ENCODE measurements at regions not wholly inside any gene's neighbourhood (a gene's known extent, or its start where the extent isn't known, plus 50 kb on each side); places are given as distances from the start of the nearest gene placed in this dataset.

DNA sequence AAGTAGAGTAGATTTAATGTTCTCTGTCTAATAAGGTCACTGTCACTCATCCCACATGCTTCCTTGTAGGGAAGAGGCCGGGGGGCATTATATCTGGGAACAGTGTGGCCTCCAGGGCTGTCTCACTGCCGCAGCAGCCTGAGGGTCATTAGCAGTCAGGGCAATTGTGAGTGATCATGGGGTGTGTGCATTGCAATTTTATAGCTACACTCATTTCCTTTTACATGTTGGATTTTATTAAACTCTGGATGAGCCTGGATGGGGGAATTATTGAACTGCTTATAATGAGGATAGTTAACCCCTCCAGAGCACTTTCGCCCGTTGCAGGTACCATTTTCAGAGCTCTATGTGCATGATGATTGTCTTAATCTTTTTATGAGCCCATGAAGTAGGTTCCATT, 60.9 kb upstream of the DISP3 start:
- Histone ChIP-seq H3K27me3 (ENCODE audit: control insufficient read depth, insufficient read depth, low read length) (no peaks in the 10 kb centered on the region), H3K36me3 (ENCODE audit: control insufficient read depth in 2 of 3, insufficient read depth in 3 of 3, low read length in 3 of 3) (no peaks in the 10 kb centered on the region), H3K27ac (ENCODE audit: low read depth in 2 of 2, low read length in 2 of 2) (no peak overlapping the region), H3K4me1 (ENCODE audit: control insufficient read depth in 2 of 3, insufficient read depth in 2 of 3, low read depth in 1 of 3, low read length in 3 of 3) (no peaks in the 10 kb centered on the region), H3K4me3 (ENCODE audit: low read length in 3 of 3) (no peak overlapping the region), H3K9ac (ENCODE audit: low read length in 3 of 3) (no peak overlapping the region), H3K9me3 (ENCODE audit: control insufficient read depth in 2 of 3, insufficient read depth in 1 of 3, low read length in 3 of 3) (no peaks in the 10 kb centered on the region)
- intact Hi-C loops (cut with DNase I): no loop called here
- DNase-seq (no peak), FAIRE-seq (no peak)
- TF ChIP-seq, protein P1, sequence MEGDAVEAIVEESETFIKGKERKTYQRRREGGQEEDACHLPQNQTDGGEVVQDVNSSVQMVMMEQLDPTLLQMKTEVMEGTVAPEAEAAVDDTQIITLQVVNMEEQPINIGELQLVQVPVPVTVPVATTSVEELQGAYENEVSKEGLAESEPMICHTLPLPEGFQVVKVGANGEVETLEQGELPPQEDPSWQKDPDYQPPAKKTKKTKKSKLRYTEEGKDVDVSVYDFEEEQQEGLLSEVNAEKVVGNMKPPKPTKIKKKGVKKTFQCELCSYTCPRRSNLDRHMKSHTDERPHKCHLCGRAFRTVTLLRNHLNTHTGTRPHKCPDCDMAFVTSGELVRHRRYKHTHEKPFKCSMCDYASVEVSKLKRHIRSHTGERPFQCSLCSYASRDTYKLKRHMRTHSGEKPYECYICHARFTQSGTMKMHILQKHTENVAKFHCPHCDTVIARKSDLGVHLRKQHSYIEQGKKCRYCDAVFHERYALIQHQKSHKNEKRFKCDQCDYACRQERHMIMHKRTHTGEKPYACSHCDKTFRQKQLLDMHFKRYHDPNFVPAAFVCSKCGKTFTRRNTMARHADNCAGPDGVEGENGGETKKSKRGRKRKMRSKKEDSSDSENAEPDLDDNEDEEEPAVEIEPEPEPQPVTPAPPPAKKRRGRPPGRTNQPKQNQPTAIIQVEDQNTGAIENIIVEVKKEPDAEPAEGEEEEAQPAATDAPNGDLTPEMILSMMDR (IDR thresholded peaks at IDR 0.05; ENCODE audit: borderline replicate concordance, extremely low read depth, insufficient read depth): no peak

DNA sequence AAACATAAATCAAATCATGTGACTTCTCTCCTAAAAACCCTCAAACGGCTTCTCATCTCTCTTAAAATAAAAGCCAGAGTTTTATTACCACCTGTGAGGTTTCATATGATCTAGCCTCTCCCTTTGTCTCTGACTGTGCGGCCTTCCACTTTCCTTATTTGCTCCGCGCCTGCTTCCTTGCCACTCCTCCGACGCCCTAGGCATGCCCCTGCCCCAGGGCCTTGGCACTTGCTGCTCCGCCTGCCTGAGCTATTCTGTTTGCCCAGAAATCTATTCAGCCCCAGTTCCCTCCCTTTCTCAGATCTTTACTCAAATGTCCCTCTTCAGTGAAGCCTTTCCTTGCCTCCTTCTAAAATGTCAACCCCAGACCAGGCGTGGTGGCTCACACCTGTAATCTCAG, 57.5 kb upstream of the DISP3 start:
- H3K9ac ChIP-seq (ENCODE audit: low read length in 3 of 3): no peak overlapping the region
- intact Hi-C loops (cut with DNase I): no loop called here
- DNase-seq (no peak), FAIRE-seq (no peak)
- no peak overlapping the region for H3K27ac ChIP-seq (ENCODE audit: low read depth in 2 of 2, low read length in 2 of 2)
- H3K4me3 ChIP-seq (ENCODE audit: low read length in 3 of 3): no peak overlapping the region
- TF ChIP-seq, protein P1 (IDR thresholded peaks at IDR 0.05; ENCODE audit: borderline replicate concordance, extremely low read depth, insufficient read depth): no peak
- no peaks in the 10 kb centered on the region for H3K36me3 ChIP-seq (ENCODE audit: control insufficient read depth in 2 of 3, insufficient read depth in 3 of 3, low read length in 3 of 3)
- no peaks in the 10 kb centered on the region for H3K4me1 ChIP-seq (ENCODE audit: control insufficient read depth in 2 of 3, insufficient read depth in 2 of 3, low read depth in 1 of 3, low read length in 3 of 3)
- no peaks in the 10 kb centered on the region for H3K27me3 ChIP-seq (ENCODE audit: control insufficient read depth, insufficient read depth, low read length)
- H3K9me3 ChIP-seq (ENCODE audit: control insufficient read depth in 2 of 3, insufficient read depth in 1 of 3, low read length in 3 of 3): no peaks in the 10 kb centered on the region

DNA sequence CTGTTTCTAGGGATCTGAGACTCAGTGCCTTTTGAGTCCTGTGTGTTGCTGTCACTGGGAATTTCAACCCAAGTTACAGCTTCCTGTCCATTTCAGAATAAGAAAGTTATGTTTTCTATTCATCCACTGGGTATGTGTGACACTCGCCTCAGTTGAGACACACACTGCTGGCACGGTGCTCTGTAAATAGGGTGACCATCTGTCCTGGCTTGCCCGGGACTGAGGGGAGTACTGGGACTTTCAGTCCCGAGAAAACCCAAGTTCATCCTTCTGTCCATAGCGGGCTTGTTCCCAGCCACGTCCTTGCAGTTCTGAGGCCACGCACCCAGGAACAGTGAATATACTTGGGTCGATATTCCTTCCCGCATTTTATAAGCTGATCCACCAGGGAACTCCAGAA, 56.3 kb upstream of the DISP3 start:
- intact Hi-C loops (cut with DNase I): no loop called here
- no peak overlapping the region for H3K4me3 ChIP-seq (ENCODE audit: low read length in 3 of 3)
- TF ChIP-seq, protein P1 (IDR thresholded peaks at IDR 0.05; ENCODE audit: borderline replicate concordance, extremely low read depth, insufficient read depth): no peak
- H3K27me3 ChIP-seq (ENCODE audit: control insufficient read depth, insufficient read depth, low read length): no peaks in the 10 kb centered on the region
- no peaks in the 10 kb centered on the region for H3K9me3 ChIP-seq (ENCODE audit: control insufficient read depth in 2 of 3, insufficient read depth in 1 of 3, low read length in 3 of 3)
- H3K27ac ChIP-seq (ENCODE audit: low read depth in 2 of 2, low read length in 2 of 2): no peak overlapping the region
- no peaks in the 10 kb centered on the region for H3K4me1 ChIP-seq (ENCODE audit: control insufficient read depth in 2 of 3, insufficient read depth in 2 of 3, low read depth in 1 of 3, low read length in 3 of 3)
- FAIRE-seq: no peak
- DNase-seq: no peak
- no peaks in the 10 kb centered on the region for H3K36me3 ChIP-seq (ENCODE audit: control insufficient read depth in 2 of 3, insufficient read depth in 3 of 3, low read length in 3 of 3)
- no peak overlapping the region for H3K9ac ChIP-seq (ENCODE audit: low read length in 3 of 3)

DNA sequence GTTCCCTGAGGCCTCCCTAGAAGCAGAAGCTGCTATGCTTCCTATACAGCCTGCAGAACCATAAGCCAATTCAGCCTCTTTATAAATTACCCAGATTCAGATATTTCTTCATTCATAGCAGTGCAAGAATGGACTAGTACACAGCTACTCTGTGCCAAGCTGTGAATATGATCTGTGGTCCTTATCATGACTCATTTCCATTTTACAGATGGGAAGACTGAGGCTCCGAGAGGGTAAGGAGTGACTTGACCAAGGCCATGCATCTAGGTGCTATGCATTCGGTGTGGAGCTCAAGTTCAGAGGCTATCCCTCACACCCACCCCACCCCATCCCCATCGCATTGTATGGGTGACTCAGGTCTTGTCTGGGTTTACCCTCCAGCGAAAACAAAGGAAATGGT, 52.3 kb upstream of the DISP3 start:
- no peaks in the 10 kb centered on the region for H3K9me3 ChIP-seq (ENCODE audit: control insufficient read depth in 2 of 3, insufficient read depth in 1 of 3, low read length in 3 of 3)
- no peaks in the 10 kb centered on the region for H3K36me3 ChIP-seq (ENCODE audit: control insufficient read depth in 2 of 3, insufficient read depth in 3 of 3, low read length in 3 of 3)
- intact Hi-C loops (cut with DNase I): no loop called here
- no peak overlapping the region for H3K9ac ChIP-seq (ENCODE audit: low read length in 3 of 3)
- no peaks in the 10 kb centered on the region for H3K4me1 ChIP-seq (ENCODE audit: control insufficient read depth in 2 of 3, insufficient read depth in 2 of 3, low read depth in 1 of 3, low read length in 3 of 3)
- H3K27me3 ChIP-seq (ENCODE audit: control insufficient read depth, insufficient read depth, low read length): no peaks in the 10 kb centered on the region
- TF ChIP-seq, protein P1 (IDR thresholded peaks at IDR 0.05; ENCODE audit: borderline replicate concordance, extremely low read depth, insufficient read depth): no peak
- H3K27ac ChIP-seq (ENCODE audit: low read depth in 2 of 2, low read length in 2 of 2): no peak overlapping the region
- no peak overlapping the region for H3K4me3 ChIP-seq (ENCODE audit: low read length in 3 of 3)
- FAIRE-seq (no peak), DNase-seq (no peak)
